IMR-90 (cell line): ENCODE measurements at regions not wholly inside any gene's neighbourhood (a gene's known extent, or its start where the extent isn't known, plus 50 kb on each side); places are given as distances from the start of the nearest gene placed in this dataset.
"Not testable (repeated sequence)": the region's sequence is repeated elsewhere in the genome, so short reads cannot be mapped to it uniquely, and the experiment has no call there.

Source experiments
- BHLHE40 ChIP-seq: fragments of 150-350 bp; IDR thresholded peaks from 2 replicates; pipeline ENCODE4 v1.6.1; 2016; ENCODE audit warnings: mild to moderate bottlenecking, low read depth, low read length
- CEBPB ChIP-seq: IDR thresholded peaks from 2 replicates; pipeline ENCODE4 v1.6.1; 2012; ENCODE audit warnings: low read depth, low read length, improper control_type of control experiment
- CHD1 ChIP-seq: IDR thresholded peaks from 2 replicates; pipeline ENCODE4 v1.6.1; 2012; ENCODE audit warnings: low read depth, low read length, improper control_type of control experiment
- CTCF ChIP-seq: conservative IDR thresholded peaks from 2 replicates; pipeline ENCODE4 v1.5.1; 2012; ENCODE audit warnings: mild to moderate bottlenecking, low read depth, low read length, improper control_type of control experiment
- ELK1 ChIP-seq: fragments of 150-350 bp; IDR thresholded peaks from 2 replicates; pipeline ENCODE4 v1.6.1; 2016; ENCODE audit warnings: low read depth, mild to moderate bottlenecking, low read length, moderate library complexity, borderline replicate concordance
- FOS ChIP-seq: fragments of 150-350 bp; IDR thresholded peaks from 2 replicates; pipeline ENCODE4 v1.6.1; 2016; ENCODE audit warnings: low read depth, low read length
- MAZ ChIP-seq: IDR thresholded peaks from 2 replicates; pipeline ENCODE4 v1.6.1; 2012; ENCODE audit warnings: low read depth, mild to moderate bottlenecking, low read length, improper control_type of control experiment, moderate library complexity, borderline replicate concordance
- NFE2L2 ChIP-seq: fragments of 150-350 bp; IDR thresholded peaks from 2 replicates; pipeline ENCODE4 v1.6.1; 2016; ENCODE audit warnings: low read depth, mild to moderate bottlenecking, low read length
- POLR2A ChIP-seq: IDR thresholded peaks from 2 replicates; pipeline ENCODE4 v1.6.1; 2012; ENCODE audit warnings: mild to moderate bottlenecking, low read depth, low read length
- RAD21 ChIP-seq: IDR thresholded peaks from 2 replicates; pipeline ENCODE4 v1.6.1; 2012; ENCODE audit warnings: low read length, improper control_type of control experiment
- RCOR1 ChIP-seq: IDR thresholded peaks from 2 replicates; pipeline ENCODE4 v1.6.1; 2012; ENCODE audit warnings: mild to moderate bottlenecking, low read length, improper control_type of control experiment; ENCODE audit not compliant: insufficient replicate concordance
- RFX5 ChIP-seq: IDR thresholded peaks from 2 replicates; pipeline ENCODE4 v1.8.0; 2012; ENCODE audit warnings: low read depth, mild to moderate bottlenecking, low read length, moderate library complexity
- SMC3 ChIP-seq: fragments of 150-350 bp; IDR thresholded peaks from 2 replicates; pipeline ENCODE4 v1.6.1; 2016; ENCODE audit warnings: low read depth, mild to moderate bottlenecking, antibody characterized with exemption, low read length, moderate library complexity
- USF2 ChIP-seq: fragments of 150-350 bp; IDR thresholded peaks from 2 replicates; pipeline ENCODE4 v1.6.1; 2017; ENCODE audit warnings: mild to moderate bottlenecking, antibody characterized with exemption, low read length, low read depth

- TF ChIP-seq CTCF, ELK1, FOS, POLR2A, RAD21, MAZ, NFE2L2, CEBPB, USF2, SMC3, CHD1, RFX5, RCOR1, BHLHE40: not testable (repeated sequence)
Observed at GRCh38 chr18:976393-977128, 71.9 kb downstream of the ADCYAP1 start.
